Mesendoderm (in vitro differentiated cells): ENCODE measurements at regions not wholly inside any gene's neighbourhood (a gene's known extent, or its start where the extent isn't known, plus 50 kb on each side); places are given as distances from the start of the nearest gene placed in this dataset.

Experiments
- DNase-seq: peaks from one replicate; pipeline ENCODE4 v3.0.0; 2013
- H2AK5ac ChIP-seq: 2 replicates; pipeline ENCODE4 v1.6.1; 2013; ENCODE audit warnings: low read length, inconsistent platforms
- H2BK120ac ChIP-seq: 2 replicates; pipeline ENCODE4 v1.6.1; 2013; ENCODE audit warnings: low read depth, mild to moderate bottlenecking, low read length, moderate library complexity, mixed read lengths
- H2BK15ac ChIP-seq: replicated peaks from 2 replicates; pipeline ENCODE4 v1.6.1; 2013; ENCODE audit warnings: low read depth, mild to moderate bottlenecking, moderate library complexity
- H2BK5ac ChIP-seq: 2 replicates; pipeline ENCODE4 v1.6.1; 2013; ENCODE audit warnings: low read length, inconsistent platforms
- H3K18ac ChIP-seq: 2 replicates; pipeline ENCODE4 v1.6.1; 2013; ENCODE audit warnings: mild to moderate bottlenecking, low read length, mixed read lengths
- H3K23ac ChIP-seq: one replicate; pipeline ENCODE4 v1.6.1; 2013; ENCODE audit warnings: low read length
- H3K27ac ChIP-seq: 2 replicates; pipeline ENCODE4 v1.5.1; 2013; ENCODE audit warnings: low read depth, mild to moderate bottlenecking, inconsistent platforms, low read length, moderate library complexity
- H3K27me3 ChIP-seq: 2 replicates; pipeline ENCODE4 v1.6.1; 2013; ENCODE audit warnings: low read length, control low read depth, mild to moderate bottlenecking, inconsistent platforms; ENCODE audit not compliant: insufficient read depth, poor library complexity
- H3K36me3 ChIP-seq: 2 replicates; pipeline ENCODE4 v1.6.1; 2013; ENCODE audit warnings: low read length, inconsistent platforms; ENCODE audit not compliant: control insufficient read depth, insufficient read depth
- H3K4ac ChIP-seq: one replicate; pipeline ENCODE4 v1.6.1; 2013; ENCODE audit warnings: low read depth, mild to moderate bottlenecking, low read length, moderate library complexity
- H3K4me1 ChIP-seq: 2 replicates; pipeline ENCODE4 v1.6.1; 2013; ENCODE audit warnings: low read depth, low read length, inconsistent platforms; ENCODE audit not compliant: control insufficient read depth
- H3K4me2 ChIP-seq: 2 replicates; pipeline ENCODE4 v1.6.1; 2013; ENCODE audit warnings: low read length
- H3K4me3 ChIP-seq: 2 replicates; pipeline ENCODE4 v1.5.1; 2013; ENCODE audit warnings: mild to moderate bottlenecking, low read length
- H3K56ac ChIP-seq: one replicate; pipeline ENCODE4 v1.6.1; 2013; ENCODE audit warnings: low read length
- H3K79me1 ChIP-seq: 2 replicates; pipeline ENCODE4 v1.6.1; 2013; ENCODE audit warnings: low read length, inconsistent platforms
- H3K79me2 ChIP-seq: 2 replicates; pipeline ENCODE4 v1.6.1; 2013; ENCODE audit warnings: mild to moderate bottlenecking, low read length; ENCODE audit not compliant: control insufficient read depth, insufficient read depth
- H3K9ac ChIP-seq: 2 replicates; pipeline ENCODE4 v1.6.1; 2013; ENCODE audit warnings: low read length, inconsistent platforms
- H4K5ac ChIP-seq: one replicate; pipeline ENCODE4 v1.6.1; 2013; ENCODE audit warnings: low read length
- H4K8ac ChIP-seq: one replicate; pipeline ENCODE4 v1.6.1; 2013; ENCODE audit warnings: low read depth, mild to moderate bottlenecking, control low read depth, low read length, moderate library complexity
- WGBS: extraction: QIAGEN DNeasy Blood & Tissue Kit; methylation state at CpG from one replicate; pipeline ENCODE4 v1.1.7; 2013; ENCODE audit warnings: low lambda C conversion rate, missing lambda C conversion rate; ENCODE audit not compliant: insufficient coverage; ENCODE audit errors: extremely low coverage; 5-methylcytosine and 5-hydroxymethylcytosine counted together

GRCh38 chr9:87081503-87081902 lies 134.2 kb upstream of the GAS1 start:
- Histone ChIP-seq H3K4ac (no peak overlapping the region), H3K79me2 (no peaks in the 10 kb centered on the region), H2BK120ac (no peak overlapping the region), H3K79me1 (no peaks in the 10 kb centered on the region), H4K5ac (no peak overlapping the region), H2BK15ac (no peak overlapping the region), H3K18ac (no peak overlapping the region), H3K9ac (no peak overlapping the region), H3K56ac (no peak overlapping the region), H4K8ac (no peak overlapping the region), H3K4me2 (no peak overlapping the region), H2AK5ac (no peak overlapping the region), H3K23ac (no peak overlapping the region), H3K27ac (no peak overlapping the region), H3K4me3 (no peak overlapping the region), H3K36me3 (no peaks in the 10 kb centered on the region), H3K4me1 (no peaks in the 10 kb centered on the region), H3K27me3 (no peaks in the 10 kb centered on the region), H2BK5ac (no peak overlapping the region)
- DNase-seq = no peak
- WGBS = no CpG with 5 or more reads among the region's 2 CpGs

- H3K56ac ChIP-seq = no peak overlapping the region
- H3K4ac ChIP-seq = no peak overlapping the region
- H3K27me3 ChIP-seq = no peaks in the 10 kb centered on the region
- WGBS = no CpG with 5 or more reads among the region's 13 CpGs
- H3K79me1 ChIP-seq = no peaks in the 10 kb centered on the region
- H2BK5ac ChIP-seq = no peak overlapping the region
- H3K27ac ChIP-seq = no peak overlapping the region
- H2BK120ac ChIP-seq = no peak overlapping the region
- H4K5ac ChIP-seq = no peak overlapping the region
- no peaks in the 10 kb centered on the region for H3K79me2 ChIP-seq
- H2AK5ac ChIP-seq = no peak overlapping the region
- H3K4me2 ChIP-seq = no peak overlapping the region
- no peak overlapping the region for H2BK15ac ChIP-seq
- no peak overlapping the region for H3K23ac ChIP-seq
- H3K9ac ChIP-seq = no peak overlapping the region
- no peaks in the 10 kb centered on the region for H3K36me3 ChIP-seq
- DNase-seq = no peak
- no peaks in the 10 kb centered on the region for H3K4me1 ChIP-seq
- no peak overlapping the region for H3K4me3 ChIP-seq
- H4K8ac ChIP-seq = no peak overlapping the region
- H3K18ac ChIP-seq = no peak overlapping the region
Measured at GRCh38 chr9:87083986-87084385, 136.7 kb upstream of the GAS1 start.

- no CpG with 5 or more reads among the region's 12 CpGs for WGBS
- DNase-seq = no peak
- Histone ChIP-seq H3K36me3 (no peaks in the 10 kb centered on the region), H2BK120ac (no peak overlapping the region), H3K79me2 (no peaks in the 10 kb centered on the region), H4K5ac (no peak overlapping the region), H4K8ac (no peak overlapping the region), H3K23ac (no peak overlapping the region), H3K4me3 (no peak overlapping the region), H3K27ac (no peak overlapping the region), H2AK5ac (no peak overlapping the region), H3K18ac (no peak overlapping the region), H3K9ac (no peak overlapping the region), H2BK15ac (no peak overlapping the region), H2BK5ac (no peak overlapping the region), H3K4me1 (no peaks in the 10 kb centered on the region), H3K4ac (no peak overlapping the region), H3K27me3 (no peaks in the 10 kb centered on the region), H3K79me1 (no peaks in the 10 kb centered on the region), H3K4me2 (no peak overlapping the region), H3K56ac (no peak overlapping the region)
Measured at GRCh38 chr9:87084407-87084806, 137.1 kb upstream of the GAS1 start.

GRCh38 chr9:87085073-87085472 lies 137.8 kb upstream of the GAS1 start:
- Histone ChIP-seq H3K4ac (no peak overlapping the region), H4K8ac (no peak overlapping the region), H3K4me3 (no peak overlapping the region), H3K79me2 (no peaks in the 10 kb centered on the region), H3K56ac (no peak overlapping the region), H3K79me1 (no peaks in the 10 kb centered on the region), H3K4me1 (no peaks in the 10 kb centered on the region), H2BK15ac (no peak overlapping the region), H2BK120ac (no peak overlapping the region), H3K23ac (no peak overlapping the region), H2BK5ac (no peak overlapping the region), H3K4me2 (no peak overlapping the region), H3K27me3 (no peaks in the 10 kb centered on the region), H3K27ac (no peak overlapping the region), H2AK5ac (no peak overlapping the region), H4K5ac (no peak overlapping the region), H3K36me3 (no peaks in the 10 kb centered on the region), H3K18ac (no peak overlapping the region), H3K9ac (no peak overlapping the region)
- no peak for DNase-seq
- no CpG with 5 or more reads among the region's 27 CpGs for WGBS

- Histone ChIP-seq H4K8ac (no peak overlapping the region), H3K4ac (no peak overlapping the region), H3K4me2 (no peak overlapping the region), H3K4me1 (no peaks in the 10 kb centered on the region), H2BK5ac (no peak overlapping the region), H3K56ac (no peak overlapping the region), H3K18ac (no peak overlapping the region), H3K79me2 (no peaks in the 10 kb centered on the region), H4K5ac (no peak overlapping the region), H3K4me3 (no peak overlapping the region), H3K79me1 (no peaks in the 10 kb centered on the region), H3K9ac (no peak overlapping the region), H2AK5ac (no peak overlapping the region), H3K27ac (no peak overlapping the region), H3K36me3 (no peaks in the 10 kb centered on the region), H3K23ac (no peak overlapping the region), H2BK120ac (no peak overlapping the region), H2BK15ac (no peak overlapping the region), H3K27me3 (no peaks in the 10 kb centered on the region)
- WGBS = no CpG with 5 or more reads among the region's 9 CpGs
- no peak for DNase-seq
Measured at GRCh38 chr9:87085521-87085920, 138.2 kb upstream of the GAS1 start.

GRCh38 chr9:87086221-87086818 lies 139.0 kb upstream of the GAS1 start:
- H3K4me2 ChIP-seq = no peak overlapping the region
- no peak overlapping the region for H2BK15ac ChIP-seq
- H3K4me3 ChIP-seq = no peak overlapping the region
- no peak overlapping the region for H3K18ac ChIP-seq
- no peaks in the 10 kb centered on the region for H3K4me1 ChIP-seq
- H3K23ac ChIP-seq = no peak overlapping the region
- H3K9ac ChIP-seq = no peak overlapping the region
- H3K4ac ChIP-seq = no peak overlapping the region
- H3K79me1 ChIP-seq = no peaks in the 10 kb centered on the region
- H3K56ac ChIP-seq = no peak overlapping the region
- no peak overlapping the region for H2BK120ac ChIP-seq
- H2BK5ac ChIP-seq = no peak overlapping the region
- no peak overlapping the region for H4K5ac ChIP-seq
- no peak overlapping the region for H2AK5ac ChIP-seq
- H3K79me2 ChIP-seq = no peaks in the 10 kb centered on the region
- H4K8ac ChIP-seq = no peak overlapping the region
- no peaks in the 10 kb centered on the region for H3K27me3 ChIP-seq
- H3K27ac ChIP-seq = no peak overlapping the region
- H3K36me3 ChIP-seq = no peaks in the 10 kb centered on the region
- DNase-seq = no peak
- WGBS = no CpG with 5 or more reads among the region's 8 CpGs
